ENCODE measurements at regions not wholly inside any gene's neighbourhood (a gene's known extent, or its start where the extent isn't known, plus 50 kb on each side); places are given as distances from the start of the nearest gene placed in this dataset.

DNA sequence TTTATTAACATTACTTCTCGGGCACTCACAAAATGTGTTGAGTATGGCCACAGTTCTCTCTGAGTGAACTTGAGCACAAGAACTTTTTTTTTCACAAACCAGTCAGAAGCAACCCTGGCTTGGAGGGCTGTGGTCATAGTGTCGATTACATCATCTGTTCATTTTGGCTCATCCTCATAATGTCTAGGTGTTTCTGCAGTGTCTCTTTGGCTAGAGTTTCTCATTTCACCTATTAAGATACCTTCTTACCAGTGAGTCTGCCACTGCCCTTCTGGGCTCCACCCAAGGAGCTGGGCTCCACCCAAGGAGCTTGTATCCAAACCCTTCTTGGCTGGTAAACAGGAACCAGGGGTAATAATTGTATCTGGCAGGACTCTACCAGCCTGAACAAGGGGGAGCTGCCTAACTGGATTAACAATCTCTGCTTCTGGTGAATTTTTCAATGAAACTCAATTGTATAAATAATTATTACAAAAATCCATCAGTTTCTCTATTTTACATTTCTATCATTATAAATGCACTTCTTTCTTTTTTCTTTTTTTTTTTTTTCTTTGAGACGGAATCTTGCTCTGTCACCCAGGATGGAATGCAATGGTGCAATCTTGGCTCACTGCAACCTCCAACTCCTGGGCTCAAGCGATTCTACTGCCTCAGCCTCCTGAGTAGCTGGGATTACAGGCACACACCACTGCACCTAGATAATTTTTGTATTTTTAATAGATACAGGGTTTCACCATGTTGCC lies 667.7 kb upstream of the SLIT2 start:
- H3K4me2 ChIP-seq (ENCODE audit: insufficient read depth, low read length), result no peak overlapping the region
- FAIRE-seq, result no peak
- H3K27me3 ChIP-seq (ENCODE audit: control insufficient read depth in 2 of 2, insufficient read depth in 2 of 2, low read length in 2 of 2), result no peaks in the 10 kb centered on the region
- TF ChIP-seq MAX (IDR thresholded peaks at IDR 0.05; ENCODE audit: insufficient read depth, insufficient read length) (no peak), FOS (IDR thresholded peaks at IDR 0.05; ENCODE audit: borderline replicate concordance, insufficient read depth, low read length) (no peak), GATA2 (IDR thresholded peaks at IDR 0.05; ENCODE audit: insufficient read depth, insufficient read length, low read depth, low read length) (no peak), MYC (IDR thresholded peaks at IDR 0.05; ENCODE audit: low read depth, low read length) (no peak), EZH2 (IDR thresholded peaks at IDR 0.05; ENCODE audit: borderline replicate concordance, low read depth, low read length, severe bottlenecking) (no peak), POLR2A (IDR thresholded peaks at IDR 0.05; ENCODE audit: low read depth, low read length) (no peak), CTCF (IDR thresholded peaks at IDR 0.05; ENCODE audit: extremely low read depth in 1 of 2, insufficient read depth in 1 of 2, low read depth in 1 of 2, low read length in 2 of 2) (no peak), JUN (IDR thresholded peaks at IDR 0.05; ENCODE audit: borderline replicate concordance, insufficient read depth, insufficient read length, low read depth) (no peak), POLR2AphosphoS5 (IDR thresholded peaks at IDR 0.05; ENCODE audit: insufficient read depth, low read depth, low read length) (no peak)
- H3K4me3 ChIP-seq (replicated peaks in 1 of 3; ENCODE audit: insufficient read depth in 1 of 3, low read depth in 1 of 3, low read length in 3 of 3), result no peak overlapping the region
- H2AFZ ChIP-seq (ENCODE audit: low read depth, low read length), result no peak overlapping the region
- no peak overlapping the region for H3K9ac ChIP-seq (replicated peaks; ENCODE audit: extremely low read depth, insufficient read depth, low read length)
- H3K4me1 ChIP-seq (ENCODE audit: control insufficient read depth, extremely low read depth, insufficient read depth, low read length), result no peaks in the 10 kb centered on the region
- H3K9me1 ChIP-seq (replicated peaks; ENCODE audit: control insufficient read depth, extremely low read depth, insufficient read depth, low read length), result no peaks in the 10 kb centered on the region
- no peaks in the 10 kb centered on the region for H3K9me3 ChIP-seq (replicated peaks; ENCODE audit: control insufficient read depth, insufficient read depth, low read length)
- H4K20me1 ChIP-seq (replicated peaks; ENCODE audit: control insufficient read depth, extremely low read depth, insufficient read depth, low read length), result no peaks in the 10 kb centered on the region
- H3K36me3 ChIP-seq (ENCODE audit: control insufficient read depth in 2 of 2, extremely low read depth in 1 of 2, insufficient read depth in 2 of 2, low read length in 2 of 2), result no peaks in the 10 kb centered on the region
- CTCF ChIA-PET, result no interaction called here
- no peak overlapping the region for H3K27ac ChIP-seq (ENCODE audit: insufficient read depth, low read depth, low read length)
- no TSS peak for BruUV-seq (replicated peaks)
- dilution Hi-C loops (cut with MboI; ENCODE audit: extremely low pct_ligation_motif_present, low sequenced_read_pairs) (no loop called here), intact Hi-C loops (cut with micrococcal nuclease) (no loop called here)
- POLR2A ChIA-PET, result no interaction called here
- DNase-seq (ENCODE audit: low read depth, low spot score), result no peak
- no peaks in the 10 kb centered on the region for H3K79me2 ChIP-seq (ENCODE audit: control insufficient read depth, insufficient read depth, low read length)

Measured in endothelial cell of umbilical vein (primary cell).